Smooth muscle cell (in vitro differentiated cells): ENCODE measurements at regions not wholly inside any gene's neighbourhood (a gene's known extent, or its start where the extent isn't known, plus 50 kb on each side); places are given as distances from the start of the nearest gene placed in this dataset.

Source experiments
- DNase-seq: peaks from one replicate; lab custom pipeline; 2025; ENCODE audit not compliant: unreplicated experiment; lab: John Stamatoyannopoulos, UW
- H2AFZ ChIP-seq: fragments of 200-600 bp; sonication (generic); 2 replicates; pipeline ENCODE4 v1.6.0; 2016; ENCODE audit warnings: antibody characterized with exemption, low read depth, mild to moderate bottlenecking
- H3F3A ChIP-seq: fragments of 200-600 bp; sonication (generic); 2 replicates; pipeline ENCODE4 v1.6.0; 2017; ENCODE audit warnings: antibody characterized with exemption, low read depth
- H3K27ac ChIP-seq: fragments of 200-600 bp; sonication (generic); 2 replicates; pipeline ENCODE4 v1.5.1; 2016; ENCODE audit warnings: low read depth, mild to moderate bottlenecking
- H3K27me3 ChIP-seq: fragments of 200-600 bp; sonication (generic); 2 replicates; pipeline ENCODE4 v1.6.1; 2016; ENCODE audit warnings: low read depth, mild to moderate bottlenecking
- H3K36me3 ChIP-seq: fragments of 200-600 bp; sonication (generic); 2 replicates; pipeline ENCODE4 v1.5.1; 2016; ENCODE audit warnings: low read depth
- H3K4me1 ChIP-seq: fragments of 200-600 bp; sonication (generic); 2 replicates; pipeline ENCODE4 v1.5.1; 2016; ENCODE audit warnings: low read depth
- H3K4me2 ChIP-seq: fragments of 200-600 bp; sonication (generic); 2 replicates; pipeline ENCODE4 v1.6.0; 2016; ENCODE audit warnings: mild to moderate bottlenecking
- H3K4me3 ChIP-seq: fragments of 200-600 bp; sonication (generic); 2 replicates; pipeline ENCODE4 v1.5.1; 2016; ENCODE audit warnings: mild to moderate bottlenecking
- H3K79me2 ChIP-seq: fragments of 200-600 bp; sonication (generic); 2 replicates; pipeline ENCODE4 v1.6.0; 2016; ENCODE audit warnings: low read depth, mild to moderate bottlenecking
- H3K9ac ChIP-seq: fragments of 200-600 bp; sonication (generic); 2 replicates; pipeline ENCODE4 v1.6.0; 2016; ENCODE audit warnings: low read depth
- H3K9me3 ChIP-seq: fragments of 200-600 bp; sonication (generic); replicated peaks from 2 replicates; pipeline ENCODE4 v1.5.1; 2016; ENCODE audit warnings: low read depth
- H4K20me1 ChIP-seq: fragments of 200-600 bp; sonication (generic); 2 replicates; pipeline ENCODE4 v1.6.0; 2016; ENCODE audit warnings: low read depth
- WGBS: methylation state at CpG from one replicate; pipeline ENCODE4 v1.1.7; 2016; ENCODE audit warnings: low lambda C conversion rate; 5-methylcytosine and 5-hydroxymethylcytosine counted together
- TF ChIP-seq, protein P1 (sequence below): fragments of 200-600 bp; sonication (generic); IDR thresholded peaks from 2 replicates; pipeline ENCODE4 v1.5.1; 2017; ENCODE audit warnings: borderline replicate concordance, mild to moderate bottlenecking, antibody characterized with exemption; ENCODE audit not compliant: insufficient read depth, poor library complexity, severe bottlenecking

DNA sequence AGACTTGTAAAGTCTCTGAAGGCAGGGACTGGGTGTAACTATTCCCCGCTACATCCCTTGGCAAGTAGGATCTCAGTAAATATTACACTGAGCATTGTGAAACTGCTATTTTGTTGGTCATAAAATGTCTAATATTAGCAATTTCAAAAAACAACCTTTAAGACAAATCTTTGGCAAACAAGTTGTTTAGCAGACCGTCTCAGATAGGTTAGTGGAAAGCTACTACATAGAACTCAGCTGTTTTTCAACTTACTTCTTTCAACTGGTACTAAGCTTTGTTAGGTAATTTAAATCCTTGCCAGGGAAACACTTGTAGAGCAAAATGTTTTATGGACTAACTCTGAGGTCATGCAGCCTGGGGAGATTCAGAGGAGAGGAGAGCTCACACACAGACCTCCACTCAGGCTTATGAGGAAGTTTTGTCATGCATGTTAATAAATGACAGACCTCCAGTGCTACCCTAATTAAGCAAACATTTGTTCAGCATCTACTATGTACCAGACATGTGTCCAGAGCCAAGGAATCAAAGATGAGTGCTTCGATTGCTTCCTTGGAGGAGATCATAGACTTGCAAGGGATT is 61.6 kb upstream of the STAC start:
- Histone ChIP-seq H2AFZ (no peak overlapping the region), H3K9me3 (no peaks in the 10 kb centered on the region), H3K4me2 (no peak overlapping the region), H3K27me3 (no peaks in the 10 kb centered on the region), H3K79me2 (no peaks in the 10 kb centered on the region), H3K4me3 (no peak overlapping the region), H3K36me3 (no peaks in the 10 kb centered on the region), H3K9ac (no peak overlapping the region), H3K27ac (no peak overlapping the region), H3K4me1 (peaks cover 8% of the 10 kb centered on the region), H3F3A (no peaks in the 10 kb centered on the region), H4K20me1 (no peaks in the 10 kb centered on the region)
- TF ChIP-seq, protein P1, sequence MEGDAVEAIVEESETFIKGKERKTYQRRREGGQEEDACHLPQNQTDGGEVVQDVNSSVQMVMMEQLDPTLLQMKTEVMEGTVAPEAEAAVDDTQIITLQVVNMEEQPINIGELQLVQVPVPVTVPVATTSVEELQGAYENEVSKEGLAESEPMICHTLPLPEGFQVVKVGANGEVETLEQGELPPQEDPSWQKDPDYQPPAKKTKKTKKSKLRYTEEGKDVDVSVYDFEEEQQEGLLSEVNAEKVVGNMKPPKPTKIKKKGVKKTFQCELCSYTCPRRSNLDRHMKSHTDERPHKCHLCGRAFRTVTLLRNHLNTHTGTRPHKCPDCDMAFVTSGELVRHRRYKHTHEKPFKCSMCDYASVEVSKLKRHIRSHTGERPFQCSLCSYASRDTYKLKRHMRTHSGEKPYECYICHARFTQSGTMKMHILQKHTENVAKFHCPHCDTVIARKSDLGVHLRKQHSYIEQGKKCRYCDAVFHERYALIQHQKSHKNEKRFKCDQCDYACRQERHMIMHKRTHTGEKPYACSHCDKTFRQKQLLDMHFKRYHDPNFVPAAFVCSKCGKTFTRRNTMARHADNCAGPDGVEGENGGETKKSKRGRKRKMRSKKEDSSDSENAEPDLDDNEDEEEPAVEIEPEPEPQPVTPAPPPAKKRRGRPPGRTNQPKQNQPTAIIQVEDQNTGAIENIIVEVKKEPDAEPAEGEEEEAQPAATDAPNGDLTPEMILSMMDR = no peak
- 84% methylated on average over 3 of the region's 3 CpGs for WGBS
- no peak for DNase-seq

DNA sequence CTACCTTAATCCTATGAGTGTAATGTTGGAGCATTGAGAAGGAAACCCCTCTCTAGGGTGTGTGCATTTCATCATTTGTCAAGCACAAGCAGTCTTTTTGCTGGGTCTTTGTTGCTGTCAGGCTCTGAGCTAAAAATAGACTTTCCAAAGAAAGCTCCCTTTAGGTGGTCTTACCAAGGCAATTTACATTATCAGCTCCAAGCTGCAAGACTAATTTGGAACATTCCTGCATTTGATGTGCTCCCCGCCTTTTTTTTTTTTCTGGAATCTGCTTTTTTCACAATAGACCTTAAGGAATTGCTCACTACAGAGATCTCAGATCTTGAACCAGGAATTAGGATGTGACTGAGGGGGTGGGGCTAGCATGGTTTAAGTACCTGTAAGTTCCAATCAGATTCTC is 60.6 kb upstream of the STAC start:
- 27% methylated on average over 1 of the region's 1 CpG for WGBS
- H3K4me2 ChIP-seq = no peak overlapping the region

More for the DNA sequence above, 60.6 kb upstream of the STAC start:
- no peaks in the 10 kb centered on the region for H3K79me2 ChIP-seq
- DNase-seq = no peak
- H3F3A ChIP-seq = no peaks in the 10 kb centered on the region
- H3K27ac ChIP-seq = no peak overlapping the region
- peaks cover 8% of the 10 kb centered on the region for H3K4me1 ChIP-seq
- H3K9ac ChIP-seq = no peak overlapping the region
- no peaks in the 10 kb centered on the region for H3K36me3 ChIP-seq
- H4K20me1 ChIP-seq = no peaks in the 10 kb centered on the region
- H3K27me3 ChIP-seq = no peaks in the 10 kb centered on the region
- no peak overlapping the region for H2AFZ ChIP-seq
- no peaks in the 10 kb centered on the region for H3K9me3 ChIP-seq
- TF ChIP-seq, protein P1 = no peak
- no peak overlapping the region for H3K4me3 ChIP-seq
